ENCODE measurements at regions not wholly inside any gene's neighbourhood (a gene's known extent, or its start where the extent isn't known, plus 50 kb on each side); places are given as distances from the start of the nearest gene placed in this dataset.

- TF ChIP-seq CTCF (conservative IDR thresholded peaks at IDR 0.05; ENCODE audit: low read depth, low read length) (no peak), EZH2 (IDR thresholded peaks at IDR 0.05; ENCODE audit: low read length, unreplicated experiment) (no peak), EZH2phosphoT487 (IDR thresholded peaks at IDR 0.05; ENCODE audit: borderline replicate concordance, low read length) (no peak)
- no peak for ATAC-seq
These were observed 456.4 kb downstream of the SETBP1 start for GRCh38 chr18:45137087-45137419.

GRCh38 chr18:45139478-45139877 lies 458.8 kb downstream of the SETBP1 start:
- no peaks in the 10 kb centered on the region for H3K9me2 ChIP-seq (replicated peaks; ENCODE audit: low read length)
- no peak overlapping the region for H3K9ac ChIP-seq (ENCODE audit: low read length)
- DNase-seq = no peak
- H3K4me3 ChIP-seq (ENCODE audit: low read length) = no peak overlapping the region
- no peaks in the 10 kb centered on the region for H4K20me1 ChIP-seq (ENCODE audit: low read length)
- TF ChIP-seq CTCF (conservative IDR thresholded peaks at IDR 0.05; ENCODE audit: low read depth, low read length) = no peak
- no peak for TF ChIP-seq EZH2phosphoT487 (IDR thresholded peaks at IDR 0.05; ENCODE audit: borderline replicate concordance, low read length)
- no TSS peak for BruUV-seq (replicated peaks)
- H3K36me3 ChIP-seq (ENCODE audit: low read depth, low read length) = no peaks in the 10 kb centered on the region
- CTCF ChIA-PET = no interaction called here
- no peaks in the 10 kb centered on the region for H3K79me2 ChIP-seq (ENCODE audit: low read length)
- intact Hi-C loops (cut with micrococcal nuclease) = no loop called here
- no peak overlapping the region for H2AFZ ChIP-seq (ENCODE audit: low read length)
- no peaks in the 10 kb centered on the region for H3F3A ChIP-seq (ENCODE audit: low read length, unreplicated experiment)
- no peaks in the 10 kb centered on the region for H3K9me3 ChIP-seq (ENCODE audit: low read length)
- no peaks in the 10 kb centered on the region for H3K27me3 ChIP-seq (ENCODE audit: low read length)
- ATAC-seq = no peak
- no peak overlapping the region for H3K27ac ChIP-seq (ENCODE audit: low read length)
- POLR2A ChIA-PET (ENCODE audit: unreplicated experiment) = no interaction called here
- H3K4me1 ChIP-seq (ENCODE audit: insufficient read depth, low read length) = no peaks in the 10 kb centered on the region
- H3K4me2 ChIP-seq (ENCODE audit: low read length) = no peak overlapping the region

More at GRCh38 chr18:45137087-45137419, 456.4 kb downstream of the SETBP1 start:
- no TSS peak for BruUV-seq (replicated peaks)
- no peaks in the 10 kb centered on the region for H3F3A ChIP-seq (ENCODE audit: low read length, unreplicated experiment)
- no peaks in the 10 kb centered on the region for H3K36me3 ChIP-seq (ENCODE audit: low read depth, low read length)
- H3K4me1 ChIP-seq (ENCODE audit: insufficient read depth, low read length) = no peaks in the 10 kb centered on the region
- H3K9ac ChIP-seq (ENCODE audit: low read length) = no peak overlapping the region
- H3K27me3 ChIP-seq (ENCODE audit: low read length) = no peaks in the 10 kb centered on the region
- ChIA-PET CTCF (no interaction called here), POLR2A (ENCODE audit: unreplicated experiment) (no interaction called here)
- H3K4me2 ChIP-seq (ENCODE audit: low read length) = no peak overlapping the region
- no peak overlapping the region for H3K27ac ChIP-seq (ENCODE audit: low read length)
- no peaks in the 10 kb centered on the region for H3K79me2 ChIP-seq (ENCODE audit: low read length)
- DNase-seq = no peak
- no peak overlapping the region for H3K4me3 ChIP-seq (ENCODE audit: low read length)
- intact Hi-C loops (cut with micrococcal nuclease) = no loop called here
- no peak overlapping the region for H2AFZ ChIP-seq (ENCODE audit: low read length)
- no peaks in the 10 kb centered on the region for H4K20me1 ChIP-seq (ENCODE audit: low read length)
- H3K9me3 ChIP-seq (ENCODE audit: low read length) = no peaks in the 10 kb centered on the region
- H3K9me2 ChIP-seq (replicated peaks; ENCODE audit: low read length) = no peaks in the 10 kb centered on the region

GRCh38 chr18:45142868-45143267 lies 462.2 kb downstream of the SETBP1 start:
- DNase-seq = no peak
- no peaks in the 10 kb centered on the region for H3K4me1 ChIP-seq (ENCODE audit: insufficient read depth, low read length)
- no TSS peak for BruUV-seq (replicated peaks)
- H3K4me3 ChIP-seq (ENCODE audit: low read length) = no peak overlapping the region
- H3K79me2 ChIP-seq (ENCODE audit: low read length) = no peaks in the 10 kb centered on the region
- no peak overlapping the region for H3K9ac ChIP-seq (ENCODE audit: low read length)
- POLR2A ChIA-PET (ENCODE audit: unreplicated experiment) = no interaction called here
- no peaks in the 10 kb centered on the region for H3K9me2 ChIP-seq (replicated peaks; ENCODE audit: low read length)
- no peaks in the 10 kb centered on the region for H3K36me3 ChIP-seq (ENCODE audit: low read depth, low read length)
- H3K9me3 ChIP-seq (ENCODE audit: low read length) = no peaks in the 10 kb centered on the region
- intact Hi-C loops (cut with micrococcal nuclease) = no loop called here
- CTCF ChIA-PET = no interaction called here
- H3K4me2 ChIP-seq (ENCODE audit: low read length) = no peak overlapping the region
- no peak for ATAC-seq
- H2AFZ ChIP-seq (ENCODE audit: low read length) = no peak overlapping the region
- no peak overlapping the region for H3K27ac ChIP-seq (ENCODE audit: low read length)
- no peaks in the 10 kb centered on the region for H3K27me3 ChIP-seq (ENCODE audit: low read length)
- no peaks in the 10 kb centered on the region for H4K20me1 ChIP-seq (ENCODE audit: low read length)
- H3F3A ChIP-seq (ENCODE audit: low read length, unreplicated experiment) = no peaks in the 10 kb centered on the region
- TF ChIP-seq EZH2 (IDR thresholded peaks at IDR 0.05; ENCODE audit: low read length, unreplicated experiment) (no peak), CTCF (conservative IDR thresholded peaks at IDR 0.05; ENCODE audit: low read depth, low read length) (no peak), EZH2phosphoT487 (IDR thresholded peaks at IDR 0.05; ENCODE audit: borderline replicate concordance, low read length) (no peak)

Data from PC-3 (cell line).